GM12878 (cell line): ENCODE measurements at regions not wholly inside any gene's neighbourhood (a gene's known extent, or its start where the extent isn't known, plus 50 kb on each side); places are given as distances from the start of the nearest gene placed in this dataset.

Experiments used
- ATAC-seq: fragments of 200-7000 bp; cut with Tn5 transposase; 3 replicates; pipeline ENCODE4 v1.9.1; 2020; ENCODE audit warnings: mild to moderate bottlenecking, moderate library complexity
- BruUV-seq: library from RNA; stranded (reverse); fragments of 400-500 nt; replicated peaks from 2 replicates; lab custom pipeline; 2021; lab: Mats Ljungman, UMichigan
- CTCF ChIA-PET: fragments of 300-600 bp; sonication (Branson Sonifier 250); formaldehyde crosslinking; extraction: SDS; loops from one replicate; lab custom pipeline; 2021; ENCODE audit warnings: inconsistent platforms; lab: Yijun Ruan, JAX
- POLR2A ChIA-PET: fragments of 350-600 bp; formaldehyde crosslinking; extraction: SDS; loops from one replicate; lab custom pipeline; 2021; ENCODE audit warnings: inconsistent platforms; lab: Charles Lee
- RAD21 ChIA-PET: fragments of 300-600 bp; sonication (Branson Sonifier 250); formaldehyde crosslinking; loops from one replicate; lab custom pipeline; 2023; ENCODE audit warnings: antibody characterized with exemption; ENCODE audit not compliant: unreplicated experiment; lab: Charles Lee
- SMC1A ChIA-PET: fragments of 300-600 bp; sonication (Branson Sonifier 250); formaldehyde crosslinking; loops from one replicate; lab custom pipeline; 2023; ENCODE audit not compliant: unreplicated experiment, uncharacterized antibody; lab: Charles Lee
- DNase-seq: peaks from one replicate; pipeline ENCODE4 v3.0.0-alpha.2; 2011; ENCODE audit warnings: low read depth, low spot score
- FAIRE-seq: peaks from 3 replicates; lab custom pipeline; 2011; peaks lifted over from hg19 to GRCh38; lab: Jason Lieb, UNC
- H2AFZ ChIP-seq: 2 replicates; pipeline ENCODE4 v1.6.0; 2011; ENCODE audit warnings: low read depth, low read length, control low read depth; ENCODE audit not compliant: control insufficient read depth
- H3K27ac ChIP-seq: 2 replicates; pipeline ENCODE4 v1.5.1; 2011; ENCODE audit warnings: control low read depth; ENCODE audit not compliant: control insufficient read depth, insufficient read depth
- H3K27me3 ChIP-seq, 2 experiments: replicated peaks in 1 of 2; 2 replicates each; pipeline versions ENCODE4 v1.6.0 to v1.6.1; 2011; ENCODE audit warnings: low read length in 1 of 2; ENCODE audit not compliant: control insufficient read depth in 2 of 2, insufficient read depth in 2 of 2
- H3K36me3 ChIP-seq, 2 experiments: 2 replicates each; pipeline ENCODE4 v1.5.1; 2011; ENCODE audit warnings: low read length in 1 of 2; ENCODE audit not compliant: control insufficient read depth in 2 of 2, insufficient read depth in 2 of 2
- H3K4me1 ChIP-seq: 2 replicates; pipeline ENCODE4 v1.6.1; 2011; ENCODE audit warnings: mild to moderate bottlenecking, low read length, moderate library complexity, mixed read lengths; ENCODE audit not compliant: control insufficient read depth, insufficient read depth
- H3K4me2 ChIP-seq: 2 replicates; pipeline ENCODE4 v1.6.0; 2011; ENCODE audit warnings: control low read depth; ENCODE audit not compliant: control insufficient read depth, insufficient read depth
- H3K4me3 ChIP-seq: fragments of 200-600 bp; sonication (generic); 2 replicates; pipeline ENCODE4 v1.5.1; 2016
- H3K79me2 ChIP-seq: 2 replicates; pipeline ENCODE4 v1.6.0; 2011; ENCODE audit warnings: low read length; ENCODE audit not compliant: control insufficient read depth, insufficient read depth
- H3K9ac ChIP-seq: 2 replicates; pipeline ENCODE4 v1.8.0; 2011; ENCODE audit warnings: low read length, control low read depth, mixed read lengths; ENCODE audit not compliant: control insufficient read depth, insufficient read depth
- H3K9me3 ChIP-seq: replicated peaks from 3 replicates; pipeline ENCODE4 v1.5.1; 2011; ENCODE audit warnings: mild to moderate bottlenecking, low read length; ENCODE audit not compliant: control insufficient read depth, insufficient read depth
- H4K20me1 ChIP-seq: 2 replicates; pipeline ENCODE4 v1.6.0; 2011; ENCODE audit not compliant: control insufficient read depth, insufficient read depth
- CEBPZ ChIP-seq: fragments of 150-350 bp; IDR thresholded peaks from 2 replicates; pipeline ENCODE4 v1.6.1; 2016; ENCODE audit warnings: low read depth, low read length
- GATAD2B ChIP-seq: fragments of 450-650 bp; conservative IDR thresholded peaks from 2 replicates; pipeline ENCODE4 v1.6.1; 2017; ENCODE audit warnings: low read depth, mild to moderate bottlenecking, moderate library complexity
- IKZF2 ChIP-seq, 2 experiments: fragments of 450-650 bp; IDR thresholded peaks; 2 replicates each; pipeline ENCODE4 v1.6.1; 2017; ENCODE audit warnings: mild to moderate bottlenecking in 2 of 2, moderate library complexity in 2 of 2
- NRF1 ChIP-seq: conservative IDR thresholded peaks from 2 replicates; pipeline ENCODE4 v1.6.1; 2011; ENCODE audit warnings: mild to moderate bottlenecking, low read depth, low read length, improper control_type of control experiment
- RBBP5 ChIP-seq: fragments of 200-600 bp; sonication (generic); conservative IDR thresholded peaks from 2 replicates; pipeline ENCODE4 v1.6.1; 2016
- WGBS: methylation state at CpG from one replicate; pipeline ENCODE4 v1.1.6; 2016; ENCODE audit warnings: low lambda C conversion rate; ENCODE audit not compliant: insufficient replicate concordance, insufficient coverage; ENCODE audit errors: missing lambda C conversion rate; 5-methylcytosine and 5-hydroxymethylcytosine counted together
- in situ Hi-C: fragments of 300-500 bp; cut with MboI; formaldehyde crosslinking; loops from 9 replicates; pipeline ENCODE4 v1.14.3; 2018; ENCODE audit warnings: mixed read lengths
- intact Hi-C: fragments of 100-400 bp; cut with micrococcal nuclease; formaldehyde crosslinking; loops from one replicate; pipeline ENCODE4 v1.14.2; 2022; ENCODE audit not compliant: unreplicated experiment

DNA sequence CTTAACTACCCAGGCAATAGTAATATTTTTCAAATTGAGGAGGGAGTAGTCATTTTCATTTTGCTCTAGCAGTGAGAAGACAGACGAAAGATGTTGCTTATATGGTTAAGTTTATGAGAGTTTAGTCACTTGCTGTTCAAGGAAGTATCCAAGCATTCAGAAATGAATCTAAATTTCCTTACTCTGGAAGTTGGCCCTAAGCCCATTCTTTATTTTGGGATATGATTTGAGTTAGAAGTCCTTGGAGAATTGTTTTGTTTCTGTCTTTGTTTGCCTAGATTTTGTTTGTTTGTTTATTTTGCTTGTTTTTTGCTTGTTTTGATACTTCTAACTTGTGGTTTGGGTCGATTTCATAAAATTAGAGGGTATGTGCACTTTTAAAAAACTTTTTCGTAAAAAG is 146.4 kb upstream of the FGF10 start:
- CTCF ChIA-PET: interaction anchor here (1.3 to 1.4 kb wide), 2 partner anchors 19 to 238 kb away, joined by 3 to 11 read pairs; no protein-coding TSS in a partner anchor
- SMC1A ChIA-PET: interaction anchor here (1.4 kb wide), 1 partner anchor 235 kb away, joined by 4 read pairs; no protein-coding TSS in a partner anchor
- H3K4me3 ChIP-seq: no peak overlapping the region
- no peak for TF ChIP-seq CEBPZ
- no peak for TF ChIP-seq IKZF2 (IDR thresholded peaks at IDR 0.05)
- TF ChIP-seq GATAD2B: no peak
- no peak for TF ChIP-seq RBBP5
- no peak for TF ChIP-seq NRF1
- ATAC-seq (no peak), DNase-seq (no peak), FAIRE-seq (no peak)
- POLR2A ChIA-PET: no interaction called here
- no peak overlapping the region for H3K9ac ChIP-seq
- 19% methylated on average over 3 of the region's 3 CpGs for WGBS
- no peaks in the 10 kb centered on the region for H3K9me3 ChIP-seq
- no peaks in the 10 kb centered on the region for H3K79me2 ChIP-seq
- no peaks in the 10 kb centered on the region for H4K20me1 ChIP-seq
- no peaks in the 10 kb centered on the region for H3K36me3 ChIP-seq
- no peaks in the 10 kb centered on the region for H3K4me1 ChIP-seq
- H3K27ac ChIP-seq: no peak overlapping the region
- in situ Hi-C loops (loop anchor here (5.0 kb wide), 1 partner anchor 242 kb away; no protein-coding TSS in a partner anchor), intact Hi-C loops (loop anchor here (1.0 kb wide), 1 partner anchor 239 kb away; no protein-coding TSS in a partner anchor)
- RAD21 ChIA-PET: no interaction called here
- H3K4me2 ChIP-seq: no peak overlapping the region
- H2AFZ ChIP-seq: no peak overlapping the region
- no peaks in the 10 kb centered on the region for H3K27me3 ChIP-seq
- BruUV-seq: no TSS peak
